Left hindlimb (tissue), 1 donor: ENCODE measurements at regions not wholly inside any gene's neighbourhood (a gene's known extent, or its start where the extent isn't known, plus 50 kb on each side); places are given as distances from the start of the nearest gene placed in this dataset.

Experiments used
- DNase-seq: peaks from one replicate; pipeline ENCODE4 v3.0.0-alpha.2; 2018

GRCh38 chr18:2281523-2282199 is 289.6 kb downstream of the METTL4 start:
- no peak for DNase-seq

GRCh38 chr18:2293109-2293839 is 278.0 kb downstream of the METTL4 start:
- no peak for DNase-seq

DNA sequence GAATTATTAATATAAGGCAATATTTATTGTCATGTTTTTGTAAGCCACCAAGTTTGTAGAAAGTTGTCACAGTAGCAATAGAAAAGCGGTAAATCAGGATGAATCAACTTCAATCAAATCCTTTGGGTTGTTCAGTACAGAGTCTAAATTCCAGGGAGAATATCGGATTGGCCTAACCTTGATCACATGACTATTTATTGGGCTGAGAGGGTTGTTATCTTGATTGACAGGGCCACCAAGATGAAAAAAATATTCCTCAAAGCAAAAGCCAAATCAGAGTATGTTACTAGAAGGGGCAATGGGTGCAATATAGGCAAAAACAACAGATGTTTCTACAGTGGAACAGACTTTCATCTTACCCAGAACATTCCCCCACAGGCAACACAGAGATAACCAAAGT is 270.0 kb downstream of the METTL4 start:
- DNase-seq, result no peak

DNA sequence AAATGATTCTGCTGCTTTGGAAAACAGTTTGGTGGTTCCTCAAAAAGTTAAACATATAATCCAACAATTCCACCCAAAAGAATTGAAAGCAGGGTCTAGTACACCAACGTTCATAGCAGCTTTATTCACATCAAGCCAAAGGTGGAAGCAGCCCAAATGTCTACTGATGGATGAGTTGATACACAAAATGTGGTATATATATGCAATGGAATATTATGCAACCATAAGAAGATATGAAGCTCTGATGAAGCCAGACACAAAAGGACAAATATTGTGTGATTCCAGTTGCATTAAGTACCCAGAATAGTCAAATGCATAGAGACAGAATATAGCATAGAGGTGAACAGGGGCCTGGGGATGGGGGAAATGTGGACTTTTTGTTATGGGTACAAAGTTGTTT is 269.3 kb downstream of the METTL4 start:
- no peak for DNase-seq

DNA sequence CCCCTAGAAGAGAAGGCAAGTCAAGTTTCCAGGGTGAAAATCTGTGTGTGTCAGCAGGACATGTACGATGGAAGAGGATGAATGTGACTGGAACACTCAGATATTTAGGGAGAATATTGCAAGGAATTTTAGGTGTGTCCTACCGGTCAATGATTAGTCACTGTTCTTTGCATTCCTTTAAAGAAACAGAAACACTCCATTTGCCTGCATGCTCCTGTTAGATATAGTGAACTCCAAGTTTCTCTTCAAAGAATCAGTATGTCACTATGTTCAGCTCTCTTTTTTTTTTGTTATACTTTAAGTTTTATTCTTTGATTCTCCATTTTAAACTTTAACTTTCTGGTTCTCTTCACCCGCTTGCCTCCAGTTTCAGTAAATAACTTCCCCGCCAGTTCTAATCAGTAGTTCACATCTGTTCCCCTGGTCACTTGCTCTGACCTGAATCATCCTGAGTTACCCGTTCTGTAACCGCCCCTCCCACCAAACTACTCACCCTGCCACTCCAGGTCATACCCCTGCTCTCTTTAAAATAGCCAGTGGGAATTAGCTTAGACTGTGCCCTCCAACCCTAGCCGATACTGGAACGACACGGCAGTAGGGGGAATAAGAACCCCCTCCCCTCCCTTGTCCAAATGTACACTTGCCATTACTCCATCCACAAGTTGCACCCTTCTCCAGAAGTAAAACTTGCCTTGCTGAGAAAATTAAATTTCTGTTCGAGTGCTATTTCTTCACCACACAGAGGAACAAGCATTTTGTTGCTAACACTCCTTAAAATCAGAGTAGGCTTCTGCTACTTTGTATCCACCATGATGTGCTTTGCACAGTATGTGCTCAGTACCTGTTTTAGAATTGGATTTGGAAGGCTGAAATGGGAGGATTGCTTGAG is 268.4 kb downstream of the METTL4 start:
- DNase-seq, result no peak

- DNase-seq, result no peak
Measured at GRCh38 chr18:2303517-2304238, 267.6 kb downstream of the METTL4 start.

DNA sequence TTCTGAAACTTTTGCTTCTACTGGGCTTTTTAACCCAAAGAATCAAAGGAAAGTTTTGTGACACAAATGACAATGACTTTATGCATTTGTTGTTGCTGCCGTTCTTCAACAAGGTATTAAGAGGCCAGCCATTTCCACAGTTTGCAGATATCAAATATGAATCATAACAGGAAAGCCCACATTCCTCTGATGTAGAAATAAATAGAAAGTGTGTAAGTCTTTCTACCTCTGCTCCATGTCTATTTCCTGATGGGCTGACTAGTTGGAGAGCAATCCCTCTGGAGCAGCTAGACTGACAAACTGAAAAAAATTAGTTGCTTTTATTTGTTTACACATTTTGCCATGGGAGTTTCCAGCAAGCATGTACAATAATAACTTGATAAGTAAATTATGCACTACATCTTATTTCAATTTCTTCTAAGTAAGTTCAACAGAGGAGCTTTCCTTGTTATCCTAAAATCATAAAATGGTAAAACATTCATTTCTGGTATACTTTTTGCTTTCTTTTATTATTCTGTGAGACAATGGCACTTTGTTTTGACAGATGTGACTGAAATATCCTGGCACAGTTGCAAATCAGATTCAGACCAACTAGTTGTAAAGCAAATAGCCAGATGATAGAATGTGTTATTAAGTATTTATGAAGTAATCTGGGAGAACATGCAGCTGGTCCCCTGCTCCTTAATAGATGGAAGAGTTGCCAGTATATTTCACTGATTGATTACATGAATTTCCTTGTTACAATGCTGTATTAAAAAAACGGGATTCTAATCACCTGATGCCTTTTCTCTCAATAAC is 266.7 kb downstream of the METTL4 start:
- DNase-seq, result no peak

DNA sequence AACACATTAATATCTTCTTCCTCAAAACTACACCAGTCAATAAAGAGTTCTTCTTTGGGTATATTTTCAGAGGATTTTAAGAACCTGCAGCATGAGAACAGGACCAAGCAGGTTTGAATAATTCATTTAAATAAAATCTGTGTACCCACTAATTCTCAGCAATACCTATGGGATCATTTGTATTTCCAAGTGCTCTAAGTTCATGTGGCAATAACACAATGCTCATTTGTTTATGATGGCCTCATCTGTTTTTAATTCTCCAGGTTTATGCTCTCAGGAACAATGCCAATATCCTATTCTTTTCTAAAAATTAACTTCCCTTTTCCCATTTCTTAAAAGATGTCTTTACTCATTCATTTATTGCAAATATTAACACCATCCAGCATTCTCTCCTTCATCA is 264.7 kb downstream of the METTL4 start:
- DNase-seq, result no peak

DNA sequence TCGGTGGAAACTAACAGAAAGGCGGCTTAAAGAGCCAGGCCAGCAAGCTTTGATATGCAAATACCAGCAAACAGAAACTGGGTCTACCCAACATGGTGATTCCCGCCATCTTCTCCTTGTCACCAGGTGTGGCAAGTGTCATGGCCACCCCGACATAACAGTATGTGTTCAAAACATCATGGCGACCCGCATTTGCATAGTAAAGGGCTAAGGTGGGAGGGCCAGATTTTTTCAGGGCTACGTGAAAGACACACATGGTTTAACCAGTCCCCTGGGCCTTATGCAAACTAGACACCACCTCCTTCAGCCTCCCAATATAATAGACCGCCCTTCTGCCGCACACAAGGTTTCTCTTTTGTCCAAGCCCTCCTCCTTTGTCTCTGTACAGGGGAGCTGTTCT is 260.4 kb downstream of the METTL4 start:
- DNase-seq, result no peak

GRCh38 chr18:2312440-2312839 is 258.9 kb downstream of the METTL4 start:
- no peak for DNase-seq

GRCh38 chr18:2313332-2313731 is 258.0 kb downstream of the METTL4 start:
- DNase-seq, result no peak

GRCh38 chr18:2316082-2316750 is 255.1 kb downstream of the METTL4 start:
- no peak for DNase-seq

DNA sequence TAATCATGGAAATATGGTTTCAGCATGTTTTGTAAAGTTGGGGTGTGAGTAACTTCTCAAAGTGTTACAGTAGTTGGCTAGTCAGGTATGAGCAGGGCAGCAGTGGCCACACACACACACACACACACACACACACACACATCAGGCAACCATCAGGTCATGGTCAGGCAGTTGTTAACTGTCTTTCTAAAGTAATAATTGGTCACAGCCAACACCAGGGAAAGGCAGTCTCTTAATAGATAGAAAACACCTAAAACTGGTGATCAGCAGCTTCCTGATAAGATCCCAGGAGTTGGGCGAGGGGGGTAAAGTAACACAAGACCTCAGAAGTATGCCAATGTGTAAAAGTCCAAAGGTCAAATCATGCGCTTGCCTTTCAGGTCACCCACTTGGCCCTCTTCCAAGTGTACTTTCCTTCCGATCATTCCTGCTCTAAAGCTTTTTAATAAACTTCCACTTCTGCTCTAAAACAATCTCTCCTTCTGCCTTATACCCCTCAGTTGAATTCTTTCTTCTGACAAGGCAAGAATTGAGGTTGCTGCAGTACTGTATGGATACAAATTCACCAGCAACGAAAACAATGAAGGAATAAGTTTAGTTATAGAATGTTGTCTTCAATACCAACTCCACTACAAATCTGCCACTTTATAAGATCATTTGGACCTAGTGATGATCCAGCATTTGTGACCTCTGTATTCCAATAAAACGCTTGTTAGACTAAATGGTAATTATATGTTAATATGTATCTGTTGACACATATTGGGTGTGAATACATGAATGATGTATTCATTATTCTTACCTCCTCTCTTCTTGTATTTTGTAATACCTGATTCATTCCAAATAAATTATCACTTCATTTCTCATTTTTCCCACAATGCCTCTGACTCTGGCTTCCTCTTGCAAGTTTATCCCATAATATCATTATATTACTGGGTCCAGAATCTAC is 254.3 kb downstream of the METTL4 start:
- no peak for DNase-seq

GRCh38 chr18:2324459-2324858 is 246.8 kb downstream of the METTL4 start:
- DNase-seq, result no peak

GRCh38 chr18:2325308-2325849 is 245.9 kb downstream of the METTL4 start:
- no peak for DNase-seq

DNA sequence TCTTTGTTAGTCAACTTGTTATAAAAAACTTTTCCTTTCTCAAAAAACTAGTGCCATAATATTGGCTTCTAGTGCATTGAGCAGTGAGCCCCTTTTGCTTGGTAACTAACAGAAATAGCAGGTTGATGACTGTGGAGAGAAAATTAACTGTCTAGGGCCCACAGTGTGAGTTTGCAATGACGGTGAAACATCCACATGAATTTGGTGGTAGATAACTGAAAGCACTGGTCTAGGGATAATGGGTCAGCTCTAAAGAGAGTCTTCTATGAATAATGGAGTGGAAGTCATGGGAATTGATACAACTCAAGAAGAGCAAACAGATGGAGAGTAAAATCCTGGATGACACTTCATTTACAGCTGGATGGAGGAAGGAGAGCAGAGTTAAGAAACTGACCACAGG is 245.4 kb downstream of the METTL4 start:
- no peak for DNase-seq

- DNase-seq, result no peak
Measured at GRCh38 chr18:2326999-2327398, 244.3 kb downstream of the METTL4 start.

- DNase-seq, result no peak
Measured at GRCh38 chr18:2330764-2331163, 240.5 kb downstream of the METTL4 start.

- no peak for DNase-seq
Measured at GRCh38 chr18:2331491-2331890, 239.8 kb downstream of the METTL4 start.
